Esophagus muscularis mucosa (tissue), 4 donors: ENCODE measurements at regions not wholly inside any gene's neighbourhood (a gene's known extent, or its start where the extent isn't known, plus 50 kb on each side); places are given as distances from the start of the nearest gene placed in this dataset.

Source experiments
- DNase-seq: peaks from one replicate; pipeline ENCODE4 v3.0.0-alpha.2; 2017; ENCODE audit errors: extremely low spot score
- H3K27ac ChIP-seq, 4 donors: fragments of 200-600 bp; sonication (generic); replicated peaks in 1 of 4; 1 replicate in 3 of 4; 2 replicates in 1 of 4; pipeline ENCODE4 v1.5.1; 2016 to 2019; ENCODE audit warnings: mild to moderate bottlenecking in 1 of 4
- H3K27me3 ChIP-seq, 4 donors: fragments of 200-600 bp; sonication (generic); one replicate each; pipeline versions ENCODE4 v1.5.1 to v1.6.0; 2016 to 2019
- H3K36me3 ChIP-seq, 4 donors: fragments of 200-600 bp; sonication (generic); one replicate each; pipeline ENCODE4 v1.5.1; 2016 to 2019
- H3K4me1 ChIP-seq, 4 donors: fragments of 200-600 bp; sonication (generic); one replicate each; pipeline ENCODE4 v1.5.1; 2016 to 2019
- H3K4me3 ChIP-seq, 4 donors: fragments of 200-600 bp; sonication (generic); 1 replicate in 2 of 4; 2 replicates in 2 of 4; pipeline ENCODE4 v1.5.1; 2016 to 2019; ENCODE audit warnings: mild to moderate bottlenecking in 4 of 4, moderate library complexity in 1 of 4
- H3K9me3 ChIP-seq, 4 donors: fragments of 200-600 bp; sonication (generic); 1 replicate in 3 of 4; 2 replicates in 1 of 4; pipeline ENCODE4 v1.5.1; 2016 to 2019
- CTCF ChIP-seq, 3 experiments: fragments of 200-600 bp in 2 of 3; fragments of 450-650 bp in 1 of 3; sonication (generic) in 2 of 3; IDR thresholded peaks; one replicate each; pipeline ENCODE4 v1.5.1; 2017 to 2019; ENCODE audit warnings: antibody characterized with exemption in 3 of 3, mild to moderate bottlenecking in 2 of 3, moderate library complexity in 1 of 3
- EP300 ChIP-seq: sonication (generic); formaldehyde crosslinking; IDR thresholded peaks from one replicate; pipeline ENCODE4 v1.6.1; 2017; ENCODE audit warnings: antibody characterized with exemption
- POLR2A ChIP-seq: fragments of 450-650 bp; IDR thresholded peaks from one replicate; pipeline ENCODE4 v1.6.1; 2017; ENCODE audit warnings: antibody characterized with exemption, moderate library complexity, mild to moderate bottlenecking, low read depth
- POLR2AphosphoS5 ChIP-seq, 2 donors: sonication (generic); formaldehyde crosslinking; IDR thresholded peaks; one replicate each; pipeline ENCODE4 v1.6.1; 2017; ENCODE audit warnings: antibody characterized with exemption in 2 of 2
- WGBS: methylation state at CpG from one replicate; pipeline ENCODE4 v1.1.5; 2018; 5-methylcytosine and 5-hydroxymethylcytosine counted together
- intact Hi-C: fragments of 100-400 bp; cut with DNase I; formaldehyde crosslinking; loops from one replicate; pipeline ENCODE4 v1.15.1; 2023

GRCh38 chr10:8221451-8221850 lies 167.0 kb downstream of the GATA3 start:
- TF ChIP-seq CTCF (IDR thresholded peaks at IDR 0.05) (no peak), EP300 (no peak), POLR2AphosphoS5 (IDR thresholded peaks at IDR 0.05) (no peak), POLR2A (no peak)
- no peaks in the 10 kb centered on the region for H3K4me1 ChIP-seq
- 60% methylated on average over 6 of the region's 6 CpGs for WGBS
- H3K36me3 ChIP-seq, result no peaks in the 10 kb centered on the region
- no peak overlapping the region for H3K27ac ChIP-seq
- no peaks in the 10 kb centered on the region for H3K9me3 ChIP-seq
- DNase-seq, result no peak
- H3K27me3 ChIP-seq, result no peaks in the 10 kb centered on the region
- intact Hi-C loops, result no loop called here
- H3K4me3 ChIP-seq, result peak overlapping the region in 1 of 4 donors; percentile 3

GRCh38 chr10:8224591-8224990 lies 170.1 kb downstream of the GATA3 start:
- no peaks in the 10 kb centered on the region for H3K9me3 ChIP-seq
- 92% methylated on average over 5 of the region's 5 CpGs for WGBS
- intact Hi-C loops, result no loop called here
- H3K4me3 ChIP-seq, result no peak overlapping the region
- no peaks in the 10 kb centered on the region for H3K4me1 ChIP-seq
- no peak overlapping the region for H3K27ac ChIP-seq
- no peak for DNase-seq
- TF ChIP-seq POLR2A, result no peak
- H3K36me3 ChIP-seq, result no peaks in the 10 kb centered on the region
- H3K27me3 ChIP-seq, result no peaks in the 10 kb centered on the region

GRCh38 chr10:8225187-8225586 lies 170.7 kb downstream of the GATA3 start:
- no peaks in the 10 kb centered on the region for H3K4me1 ChIP-seq
- no peak overlapping the region for H3K27ac ChIP-seq
- TF ChIP-seq CTCF (IDR thresholded peaks at IDR 0.05) (no peak), POLR2AphosphoS5 (IDR thresholded peaks at IDR 0.05) (no peak), POLR2A (no peak), EP300 (no peak)
- H3K9me3 ChIP-seq, result no peaks in the 10 kb centered on the region
- H3K36me3 ChIP-seq, result no peaks in the 10 kb centered on the region
- intact Hi-C loops, result no loop called here
- 59% methylated on average over 3 of the region's 3 CpGs for WGBS
- H3K4me3 ChIP-seq, result no peak overlapping the region
- DNase-seq, result no peak
- H3K27me3 ChIP-seq, result no peaks in the 10 kb centered on the region

GRCh38 chr10:8227246-8227645 lies 172.8 kb downstream of the GATA3 start:
- DNase-seq, result no peak
- Histone ChIP-seq H3K4me3 (no peak overlapping the region), H3K36me3 (no peaks in the 10 kb centered on the region), H3K27ac (no peak overlapping the region), H3K4me1 (no peaks in the 10 kb centered on the region), H3K27me3 (no peaks in the 10 kb centered on the region), H3K9me3 (no peaks in the 10 kb centered on the region)
- no peak for TF ChIP-seq CTCF (IDR thresholded peaks at IDR 0.05)
- no peak for TF ChIP-seq POLR2A
- TF ChIP-seq EP300, result no peak
- no peak for TF ChIP-seq POLR2AphosphoS5 (IDR thresholded peaks at IDR 0.05)
- 84% methylated on average over 6 of the region's 6 CpGs for WGBS
- intact Hi-C loops, result no loop called here

GRCh38 chr10:8229153-8229552 lies 174.7 kb downstream of the GATA3 start:
- intact Hi-C loops, result no loop called here
- TF ChIP-seq CTCF (IDR thresholded peaks at IDR 0.05), result no peak
- no peak for TF ChIP-seq POLR2A
- no peak for TF ChIP-seq EP300
- TF ChIP-seq POLR2AphosphoS5 (IDR thresholded peaks at IDR 0.05), result no peak
- H3K27me3 ChIP-seq, result no peaks in the 10 kb centered on the region
- no peaks in the 10 kb centered on the region for H3K36me3 ChIP-seq
- H3K9me3 ChIP-seq, result no peaks in the 10 kb centered on the region
- DNase-seq, result no peak
- H3K4me3 ChIP-seq, result no peak overlapping the region
- no peak overlapping the region for H3K27ac ChIP-seq
- no peaks in the 10 kb centered on the region for H3K4me1 ChIP-seq
- WGBS, result 77% methylated on average over 3 of the region's 3 CpGs
